BJ (cell line): ENCODE measurements at regions not wholly inside any gene's neighbourhood (a gene's known extent, or its start where the extent isn't known, plus 50 kb on each side); places are given as distances from the start of the nearest gene placed in this dataset.
"Not testable (repeated sequence)": the region's sequence is repeated elsewhere in the genome, so short reads cannot be mapped to it uniquely, and the experiment has no call there.

Experiments
- CTCF ChIA-PET: fragments of 350-600 bp; formaldehyde crosslinking; extraction: SDS; loops from one replicate; lab custom pipeline; 2021; ENCODE audit warnings: antibody characterized with exemption, inconsistent platforms; lab: Yijun Ruan, JAX
- POLR2A ChIA-PET: fragments of 300-600 bp; sonication (Branson Sonifier 250); formaldehyde crosslinking; extraction: SDS; loops from one replicate; lab custom pipeline; 2021; ENCODE audit warnings: antibody characterized with exemption; lab: Charles Lee
- DNase-seq: peaks from one replicate; pipeline ENCODE4 v3.0.0-alpha.2; 2011; ENCODE audit warnings: low read depth
- H3K27me3 ChIP-seq: 2 replicates; pipeline ENCODE4 v1.6.0; 2011; ENCODE audit warnings: low read length; ENCODE audit not compliant: control insufficient read depth, insufficient read depth
- H3K36me3 ChIP-seq: 2 replicates; pipeline ENCODE4 v1.5.1; 2011; ENCODE audit warnings: low read length; ENCODE audit not compliant: control insufficient read depth, insufficient read depth
- H3K4me3 ChIP-seq: 2 replicates; pipeline ENCODE4 v1.5.1; 2011; ENCODE audit warnings: low read depth, mild to moderate bottlenecking, control low read depth, low read length
- TF ChIP-seq, protein P1 (sequence below): IDR thresholded peaks from 2 replicates; pipeline ENCODE4 v1.5.1; 2011; ENCODE audit warnings: low read depth, mild to moderate bottlenecking, control low read depth, inconsistent platforms, low read length, moderate library complexity; ENCODE audit not compliant: insufficient read depth

GRCh38 chrX:889966-890651, 259.5 kb downstream of the SHOX start:
- ChIA-PET POLR2A (no interaction called here), CTCF (no interaction called here)
- TF ChIP-seq, protein P1, sequence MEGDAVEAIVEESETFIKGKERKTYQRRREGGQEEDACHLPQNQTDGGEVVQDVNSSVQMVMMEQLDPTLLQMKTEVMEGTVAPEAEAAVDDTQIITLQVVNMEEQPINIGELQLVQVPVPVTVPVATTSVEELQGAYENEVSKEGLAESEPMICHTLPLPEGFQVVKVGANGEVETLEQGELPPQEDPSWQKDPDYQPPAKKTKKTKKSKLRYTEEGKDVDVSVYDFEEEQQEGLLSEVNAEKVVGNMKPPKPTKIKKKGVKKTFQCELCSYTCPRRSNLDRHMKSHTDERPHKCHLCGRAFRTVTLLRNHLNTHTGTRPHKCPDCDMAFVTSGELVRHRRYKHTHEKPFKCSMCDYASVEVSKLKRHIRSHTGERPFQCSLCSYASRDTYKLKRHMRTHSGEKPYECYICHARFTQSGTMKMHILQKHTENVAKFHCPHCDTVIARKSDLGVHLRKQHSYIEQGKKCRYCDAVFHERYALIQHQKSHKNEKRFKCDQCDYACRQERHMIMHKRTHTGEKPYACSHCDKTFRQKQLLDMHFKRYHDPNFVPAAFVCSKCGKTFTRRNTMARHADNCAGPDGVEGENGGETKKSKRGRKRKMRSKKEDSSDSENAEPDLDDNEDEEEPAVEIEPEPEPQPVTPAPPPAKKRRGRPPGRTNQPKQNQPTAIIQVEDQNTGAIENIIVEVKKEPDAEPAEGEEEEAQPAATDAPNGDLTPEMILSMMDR: no peak
- H3K4me3 ChIP-seq: no peak overlapping the region
- H3K36me3 ChIP-seq: no peaks in the 10 kb centered on the region
- H3K27me3 ChIP-seq: no peaks in the 10 kb centered on the region
- no peak for DNase-seq

DNA sequence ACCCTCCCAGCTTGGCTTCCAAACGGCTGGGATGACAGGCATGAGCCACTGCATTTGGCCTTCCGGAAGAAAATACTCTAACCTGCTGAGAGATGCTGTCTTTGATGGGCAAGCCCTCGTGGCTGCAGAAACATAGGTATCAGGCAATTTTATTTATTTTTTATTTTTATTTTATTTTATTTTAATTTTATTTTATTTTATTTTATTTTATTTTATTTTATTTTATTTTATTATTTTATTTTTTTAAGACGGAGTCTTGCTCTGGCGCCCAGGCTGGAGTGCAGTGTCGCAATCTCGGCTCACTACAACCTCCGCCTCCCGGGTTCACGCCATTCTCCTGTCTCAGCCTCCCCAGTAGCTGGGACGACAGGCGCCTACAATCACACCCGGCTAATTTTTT, 257.1 kb downstream of the SHOX start:
- H3K4me3 ChIP-seq, DNase-seq, H3K36me3 ChIP-seq, POLR2A ChIA-PET, H3K27me3 ChIP-seq, CTCF ChIA-PET: not testable (repeated sequence)

GRCh38 chrX:883588-883987, 253.0 kb downstream of the SHOX start:
- Histone ChIP-seq H3K4me3 (no peak overlapping the region), H3K36me3 (no peaks in the 10 kb centered on the region), H3K27me3 (no peaks in the 10 kb centered on the region; the same call in 1 of the 2 replicates)
- no peak for DNase-seq
- ChIA-PET POLR2A (no interaction called here), CTCF (no interaction called here)
- TF ChIP-seq, protein P1: no peak

DNA sequence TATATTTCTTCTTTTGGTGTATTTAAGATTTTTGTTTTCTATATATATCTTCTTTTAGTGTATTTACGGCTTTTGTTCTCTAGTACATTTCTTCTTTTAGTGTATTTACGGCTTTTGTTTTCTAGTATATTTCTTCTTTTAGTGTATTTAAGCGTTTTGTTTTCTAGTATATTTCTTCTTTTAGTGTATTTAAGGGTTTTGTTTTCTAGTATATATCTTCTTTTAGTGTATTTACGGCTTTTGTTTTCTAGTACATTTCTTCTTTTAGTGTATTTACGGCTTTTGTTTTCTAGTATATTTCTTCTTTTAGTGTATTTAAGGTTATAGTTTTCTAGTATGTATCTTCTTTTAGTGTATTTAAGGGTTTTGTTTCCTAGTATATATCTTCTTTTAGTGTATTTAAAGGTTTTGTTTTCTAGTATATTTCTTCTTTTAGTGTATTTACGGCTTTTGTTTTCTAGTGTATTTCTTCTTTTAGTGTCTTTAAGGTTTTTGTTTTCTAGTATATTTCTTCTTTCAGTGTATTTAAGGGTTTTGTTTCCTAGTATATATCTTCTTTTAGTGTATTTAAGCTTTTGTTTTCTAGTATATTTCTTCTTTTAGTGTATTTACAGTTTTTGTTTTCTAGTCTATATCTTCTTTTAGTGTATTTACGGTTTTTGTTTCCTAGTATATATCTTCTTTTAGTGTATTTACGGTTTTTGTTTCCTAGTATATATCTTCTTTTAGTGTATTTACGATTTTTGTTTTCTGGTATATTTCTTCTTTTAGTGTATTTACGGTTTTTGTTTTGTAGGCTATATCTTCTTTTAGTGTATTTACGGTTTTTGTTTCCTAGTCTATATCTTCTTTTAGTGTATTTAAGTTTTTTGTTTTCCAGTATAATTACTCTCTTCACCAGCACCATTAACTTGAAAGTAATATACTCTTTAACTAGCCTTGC, 249.4 kb downstream of the SHOX start:
- DNase-seq, CTCF ChIA-PET, H3K4me3 ChIP-seq, POLR2A ChIA-PET, H3K27me3 ChIP-seq, H3K36me3 ChIP-seq: not testable (repeated sequence)

DNA sequence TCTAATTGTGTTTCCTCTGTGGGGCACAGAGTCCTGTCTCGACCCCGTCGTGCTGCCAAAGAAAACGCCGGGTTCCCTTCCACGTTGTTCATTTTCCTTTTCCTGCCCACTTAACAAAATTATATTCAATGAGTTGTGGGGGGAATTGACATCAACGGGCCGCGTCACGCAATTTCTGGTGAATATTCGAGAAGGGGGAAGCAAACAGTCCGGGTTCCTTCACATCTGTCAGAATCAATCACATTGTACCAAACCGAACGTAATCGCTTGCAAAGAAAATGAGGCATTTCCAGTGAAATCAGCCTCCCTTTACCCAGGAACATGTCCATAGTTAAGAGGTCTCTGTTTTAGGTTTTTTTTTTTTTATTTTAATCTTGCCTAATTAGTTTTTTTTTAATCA, 243.5 kb downstream of the SHOX start:
- no peak for DNase-seq
- TF ChIP-seq, protein P1: no peak
- POLR2A ChIA-PET: no interaction called here
- CTCF ChIA-PET: no interaction called here
- H3K36me3 ChIP-seq: no peaks in the 10 kb centered on the region
- no peak overlapping the region for H3K4me3 ChIP-seq
- H3K27me3 ChIP-seq: no peaks in the 10 kb centered on the region

DNA sequence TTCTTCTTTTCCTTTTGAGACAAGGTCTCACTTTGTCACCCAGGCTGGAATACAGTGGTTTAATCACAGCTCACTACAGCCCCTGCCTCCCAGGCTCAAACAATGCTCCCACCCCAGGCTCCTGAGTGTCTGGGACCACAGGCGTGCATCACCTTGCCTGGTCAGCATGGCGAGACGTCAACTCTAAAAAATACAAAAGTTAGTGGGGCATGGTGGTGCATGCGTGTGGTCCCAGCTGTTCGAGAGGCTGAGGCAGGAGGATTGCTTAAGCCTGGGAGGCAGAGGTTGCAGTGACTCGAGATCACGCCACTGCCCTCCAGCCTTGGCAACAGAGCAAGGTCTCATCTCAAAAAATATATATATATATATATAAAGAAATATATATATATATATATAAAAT, 242.4 kb downstream of the SHOX start:
- H3K36me3 ChIP-seq: no peaks in the 10 kb centered on the region

More for the DNA sequence above, 242.4 kb downstream of the SHOX start:
- CTCF ChIA-PET: no interaction called here
- DNase-seq: no peak
- TF ChIP-seq, protein P1: no peak
- Histone ChIP-seq H3K27me3 (no peaks in the 10 kb centered on the region), H3K4me3 (no peak overlapping the region)
- POLR2A ChIA-PET: no interaction called here
